K562 (cell line): ENCODE measurements at regions not wholly inside any gene's neighbourhood (a gene's known extent, or its start where the extent isn't known, plus 50 kb on each side); places are given as distances from the start of the nearest gene placed in this dataset.

Experiments
- ATAC-seq: fragments of 200-7000 bp; cut with Tn5 transposase; 3 replicates; pipeline ENCODE4 v1.9.1; 2020; ENCODE audit warnings: moderate library complexity
- BruUV-seq: library from RNA; stranded (reverse); fragments of 400-500 nt; replicated peaks from 2 replicates; lab custom pipeline; 2021; lab: Mats Ljungman, UMichigan
- CTCF ChIA-PET: fragments of 300-600 bp; formaldehyde crosslinking; extraction: SDS; loops from one replicate; lab custom pipeline; 2021; ENCODE audit warnings: low intra/inter-chr PET ratio; lab: Yijun Ruan, JAX
- POLR2A ChIA-PET: fragments of 300-600, 350-650 bp; sonication (Branson Sonifier 250); formaldehyde crosslinking; extraction: SDS; loops from one replicate; lab custom pipeline; 2021; ENCODE audit warnings: antibody characterized with exemption, inconsistent platforms; lab: Yijun Ruan, JAX
- DNase-seq, 4 experiments: peaks; one replicate each; pipeline versions ENCODE4 v3.0.0 to v3.0.0-alpha.2; 2011 to 2018; ENCODE audit warnings: low spot score in 3 of 4, mixed read lengths in 3 of 4; ENCODE audit errors: extremely low read depth in 1 of 4
- FAIRE-seq: peaks from 2 replicates; lab custom pipeline; 2011; peaks lifted over from hg19 to GRCh38; lab: Jason Lieb, UNC
- H2AFZ ChIP-seq: 2 replicates; pipeline ENCODE4 v1.6.0; 2011; ENCODE audit warnings: low read depth, low read length, control low read depth, inconsistent platforms
- H3K27ac ChIP-seq: fragments of 200-600 bp; 3 replicates; pipeline ENCODE4 v1.8.0; 2011; ENCODE audit warnings: low read depth, mild to moderate bottlenecking, control low read depth, inconsistent platforms, low read length, moderate library complexity, mixed read lengths; ENCODE audit errors: extremely low read depth
- H3K27me3 ChIP-seq, 2 experiments: fragments of 300-600 bp in 1 of 2; 2 replicates in 1 of 2; 3 replicates in 1 of 2; pipeline versions ENCODE4 v1.6.0 to v1.8.0; 2011; ENCODE audit warnings: inconsistent platforms in 2 of 2, low read length in 2 of 2, mild to moderate bottlenecking in 1 of 2, mixed read lengths in 1 of 2, moderate library complexity in 1 of 2; ENCODE audit not compliant: control insufficient read depth in 2 of 2, insufficient read depth in 2 of 2
- H3K36me3 ChIP-seq: fragments of 300-600 bp; 3 replicates; pipeline ENCODE4 v1.8.0; 2011; ENCODE audit warnings: mild to moderate bottlenecking, low read length, inconsistent platforms; ENCODE audit not compliant: control insufficient read depth, insufficient read depth
- H3K4me1 ChIP-seq, 2 experiments: fragments of 200-600 bp in 1 of 2; replicated peaks in 1 of 2; 2 replicates in 1 of 2; 3 replicates in 1 of 2; pipeline versions ENCODE4 v1.5.1 to v1.8.0; 2011; ENCODE audit warnings: inconsistent platforms in 2 of 2, low read length in 2 of 2, mild to moderate bottlenecking in 1 of 2, mixed read lengths in 1 of 2, moderate library complexity in 1 of 2; ENCODE audit not compliant: control insufficient read depth in 2 of 2, insufficient read depth in 2 of 2
- H3K4me2 ChIP-seq: 2 replicates; pipeline ENCODE4 v1.6.1; 2011; ENCODE audit warnings: low read length, control low read depth, inconsistent platforms, mixed read lengths; ENCODE audit not compliant: insufficient read depth
- H3K4me3 ChIP-seq: fragments of 200-600 bp; sonication (generic), shearing (Covaris generic); 2 replicates; pipeline ENCODE4 v1.5.1; 2016; ENCODE audit warnings: control low read depth, inconsistent platforms
- H3K79me2 ChIP-seq: fragments of 200-600 bp; 3 replicates; pipeline ENCODE4 v1.8.0; 2011; ENCODE audit warnings: low read length, inconsistent platforms; ENCODE audit not compliant: control insufficient read depth, insufficient read depth
- H3K9ac ChIP-seq, 2 experiments: 2 replicates each; pipeline versions ENCODE4 v1.6.0 to v1.6.1; 2011; ENCODE audit warnings: low read depth in 2 of 2, low read length in 2 of 2, control low read depth in 1 of 2, inconsistent platforms in 1 of 2, mild to moderate bottlenecking in 1 of 2, mixed read lengths in 1 of 2; ENCODE audit not compliant: insufficient read depth in 1 of 2
- H3K9me1 ChIP-seq: one replicate; pipeline ENCODE4 v1.6.0; 2011; ENCODE audit warnings: inconsistent platforms, mild to moderate bottlenecking, low read length, moderate library complexity; ENCODE audit not compliant: control insufficient read depth, insufficient read depth
- H3K9me3 ChIP-seq: replicated peaks from 2 replicates; pipeline ENCODE4 v1.5.1; 2011; ENCODE audit warnings: low read depth, low read length, inconsistent platforms; ENCODE audit not compliant: control insufficient read depth, insufficient read depth
- H4K20me1 ChIP-seq: replicated peaks from 2 replicates; pipeline ENCODE4 v1.6.1; 2011; ENCODE audit warnings: low read length, inconsistent platforms, mixed read lengths; ENCODE audit not compliant: control insufficient read depth, insufficient read depth
- CAMTA2 ChIP-seq: fragments of 250-450 bp; sonication (Bioruptor Pico); conservative IDR thresholded peaks from 2 replicates; pipeline ENCODE4 v1.5.1; 2022
- CHD2 ChIP-seq: IDR thresholded peaks from 2 replicates; pipeline ENCODE4 v1.6.1; 2011; ENCODE audit warnings: low read depth, low read length
- GTF2E2 ChIP-seq: fragments of 200-800 bp; sonication (Bioruptor generic); IDR thresholded peaks from 2 replicates; pipeline ENCODE4 v1.6.1; 2016; ENCODE audit warnings: missing genetic modification characterization, missing compliant biosample characterization
- HDAC3 ChIP-seq: fragments of 450-650 bp; IDR thresholded peaks from 2 replicates; pipeline ENCODE4 v1.6.1; 2018; ENCODE audit warnings: borderline replicate concordance, mild to moderate bottlenecking, moderate library complexity; ENCODE audit not compliant: partially characterized antibody
- NCOR1 ChIP-seq: fragments of 450-650 bp; IDR thresholded peaks from 2 replicates; pipeline ENCODE4 v1.6.1; 2016; ENCODE audit warnings: mild to moderate bottlenecking, moderate library complexity
- NR2F6 ChIP-seq: fragments of 450-650 bp; formaldehyde crosslinking; IDR thresholded peaks from 2 replicates; pipeline ENCODE4 v1.4.0; 2020; ENCODE audit warnings: mild to moderate bottlenecking
- RCOR1 ChIP-seq, 2 experiments: IDR thresholded peaks; 2 replicates each; pipeline ENCODE4 v1.6.1; 2012; ENCODE audit warnings: low read depth in 2 of 2, low read length in 2 of 2, borderline replicate concordance in 1 of 2, improper control_type of control experiment in 1 of 2
- SREBF1 ChIP-seq: fragments of 150-350 bp; IDR thresholded peaks from 2 replicates; pipeline ENCODE4 v1.6.1; 2014; ENCODE audit warnings: antibody characterized with exemption, low read depth, low read length, borderline replicate concordance
- XRCC5 ChIP-seq: fragments of 200-400 bp; formaldehyde crosslinking; IDR thresholded peaks from 2 replicates; pipeline ENCODE4 v1.6.1; 2017; ENCODE audit warnings: low read depth, mild to moderate bottlenecking, low read length
- WGBS: fragments of 100-300 bp; shearing (Covaris generic); methylation state at CpG from one replicate; pipeline ENCODE4 v1.1.6; 2016; ENCODE audit warnings: low coverage, mixed read lengths; ENCODE audit not compliant: insufficient coverage; ENCODE audit errors: missing lambda C conversion rate; 5-methylcytosine and 5-hydroxymethylcytosine counted together
- in situ Hi-C: fragments of 300-500 bp; cut with MboI; formaldehyde crosslinking; loops from 4 replicates; pipeline ENCODE4 v1.15.0; 2018; ENCODE audit warnings: inconsistent platforms, mixed read lengths
- intact Hi-C: fragments of 100-400 bp; cut with micrococcal nuclease; formaldehyde crosslinking; loops from 2 replicates; pipeline ENCODE4 v1.14.2; 2022

- H3K9me1 ChIP-seq, result no peaks in the 10 kb centered on the region
- no peaks in the 10 kb centered on the region for H3K79me2 ChIP-seq
- H3K36me3 ChIP-seq, result no peaks in the 10 kb centered on the region
- in situ Hi-C loops (no loop called here), intact Hi-C loops (no loop called here)
- no peak overlapping the region for H3K27ac ChIP-seq
- FAIRE-seq (no peak), DNase-seq (no peak), ATAC-seq (no peak)
- H3K27me3 ChIP-seq, result no peaks in the 10 kb centered on the region
- H3K4me1 ChIP-seq, result no peaks in the 10 kb centered on the region
- TF ChIP-seq HDAC3, result no peak
- no peak overlapping the region for H2AFZ ChIP-seq
- ChIA-PET POLR2A (interaction anchor here (0.6 to 0.7 kb wide), 3 partner anchors 1351 to 1807 kb away, joined by 3 read pairs; no protein-coding TSS in a partner anchor), CTCF (no interaction called here)
- BruUV-seq, result no TSS peak
- no peak overlapping the region for H3K9ac ChIP-seq
- H3K4me3 ChIP-seq, result no peak overlapping the region
- no peaks in the 10 kb centered on the region for H3K9me3 ChIP-seq
- H4K20me1 ChIP-seq, result no peaks in the 10 kb centered on the region
- 0% methylated on average over 6 of the region's 6 CpGs for WGBS
- no peak overlapping the region for H3K4me2 ChIP-seq
These were observed 692.8 kb upstream of the LRRN3 start for GRCh38 chr7:110397927-110398660.

- H3K4me3 ChIP-seq, result no peak overlapping the region
- H3K9ac ChIP-seq, result no peak overlapping the region
- no peak overlapping the region for H3K27ac ChIP-seq
- no peak for ATAC-seq
- no peaks in the 10 kb centered on the region for H3K36me3 ChIP-seq
- in situ Hi-C loops (no loop called here), intact Hi-C loops (no loop called here)
- H4K20me1 ChIP-seq, result no peaks in the 10 kb centered on the region
- H3K27me3 ChIP-seq, result no peaks in the 10 kb centered on the region
- 0% methylated on average over 2 of the region's 2 CpGs for WGBS
- no peak for DNase-seq
- no TSS peak for BruUV-seq
- ChIA-PET CTCF (no interaction called here), POLR2A (no interaction called here)
- no peaks in the 10 kb centered on the region for H3K9me1 ChIP-seq
- H3K79me2 ChIP-seq, result no peaks in the 10 kb centered on the region
- H3K4me2 ChIP-seq, result no peak overlapping the region
- no peaks in the 10 kb centered on the region for H3K9me3 ChIP-seq
- no peaks in the 10 kb centered on the region for H3K4me1 ChIP-seq
- no peak for FAIRE-seq
- no peak for TF ChIP-seq SREBF1
- no peak for TF ChIP-seq XRCC5
- TF ChIP-seq CHD2, result no peak
- no peak for TF ChIP-seq CAMTA2 (CRISPR knock-in tag)
- no peak for TF ChIP-seq NCOR1
- TF ChIP-seq NR2F6 (CRISPR knock-in tag), result no peak
- TF ChIP-seq GTF2E2, result no peak
- no peak for TF ChIP-seq RCOR1 (IDR thresholded peaks at IDR 0.05; ENCODE audit: borderline replicate concordance in 1 of 2, low read depth in 2 of 2, low read length in 2 of 2)
- TF ChIP-seq, all 486 proteins: peak for 0
- no peak overlapping the region for H2AFZ ChIP-seq
These were observed 691.5 kb upstream of the LRRN3 start for GRCh38 chr7:110399421-110399820.
